ENCODE measurements at regions not wholly inside any gene's neighbourhood (a gene's known extent, or its start where the extent isn't known, plus 50 kb on each side); places are given as distances from the start of the nearest gene placed in this dataset.

GRCh38 chr4:128524311-128524710 is 236.7 kb upstream of the PGRMC2 start:
- DNase-seq: no peak

DNA sequence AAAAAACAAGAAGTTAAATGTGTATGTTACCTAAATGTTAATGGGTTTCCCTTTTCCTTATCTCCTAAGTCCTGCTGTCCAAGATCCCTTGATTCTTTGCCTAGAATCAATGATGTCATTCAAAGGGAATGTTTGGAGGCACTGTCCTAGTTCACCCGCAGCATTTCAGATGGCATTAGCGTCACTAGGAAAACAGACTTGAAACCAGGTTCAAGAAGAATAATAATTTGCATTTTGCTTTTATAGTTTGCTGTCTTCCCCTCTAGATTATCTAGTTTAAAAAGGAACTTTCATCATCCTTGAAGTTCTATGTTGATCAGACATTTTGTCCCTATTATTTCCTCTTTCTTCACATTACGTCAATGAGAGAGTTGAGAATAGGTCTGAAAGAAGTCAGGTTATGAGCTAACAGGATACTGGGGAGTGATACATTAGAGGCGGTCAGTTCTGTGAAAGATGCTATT is 234.1 kb upstream of the PGRMC2 start:
- DNase-seq: no peak

GRCh38 chr4:128521156-128521555 is 233.5 kb upstream of the PGRMC2 start:
- DNase-seq: no peak

DNA sequence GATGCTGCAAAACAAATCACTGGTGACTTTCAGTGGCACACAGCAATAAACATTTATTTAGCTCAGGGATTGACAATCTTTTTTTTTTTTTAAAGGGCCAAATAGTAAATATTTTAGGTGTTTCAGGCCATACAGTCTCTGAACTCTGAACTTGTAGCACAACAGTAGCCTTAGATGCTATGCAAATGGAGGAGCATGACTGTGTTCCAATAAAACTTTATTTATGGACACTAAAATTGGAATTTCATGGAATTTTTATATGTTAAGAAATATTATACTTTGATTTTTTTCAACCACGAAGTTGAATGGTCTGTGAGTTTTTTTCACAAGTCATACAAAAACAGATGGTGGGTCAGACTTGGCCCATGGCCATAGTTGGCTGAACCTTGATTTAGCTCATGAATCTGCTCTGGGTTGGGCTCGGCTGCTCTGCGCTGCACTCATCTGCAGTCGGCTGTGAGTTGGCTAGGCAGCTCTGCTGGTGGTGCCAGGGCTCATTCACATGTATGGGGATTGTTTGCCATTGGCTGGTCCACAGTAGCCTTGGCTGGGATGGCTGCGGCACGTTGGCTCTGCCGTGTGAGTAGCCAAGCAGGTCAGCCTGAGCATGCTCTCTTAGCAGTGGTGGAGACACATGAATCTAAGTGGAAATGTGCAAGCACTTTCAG is 231.7 kb upstream of the PGRMC2 start:
- no peak for DNase-seq

DNA sequence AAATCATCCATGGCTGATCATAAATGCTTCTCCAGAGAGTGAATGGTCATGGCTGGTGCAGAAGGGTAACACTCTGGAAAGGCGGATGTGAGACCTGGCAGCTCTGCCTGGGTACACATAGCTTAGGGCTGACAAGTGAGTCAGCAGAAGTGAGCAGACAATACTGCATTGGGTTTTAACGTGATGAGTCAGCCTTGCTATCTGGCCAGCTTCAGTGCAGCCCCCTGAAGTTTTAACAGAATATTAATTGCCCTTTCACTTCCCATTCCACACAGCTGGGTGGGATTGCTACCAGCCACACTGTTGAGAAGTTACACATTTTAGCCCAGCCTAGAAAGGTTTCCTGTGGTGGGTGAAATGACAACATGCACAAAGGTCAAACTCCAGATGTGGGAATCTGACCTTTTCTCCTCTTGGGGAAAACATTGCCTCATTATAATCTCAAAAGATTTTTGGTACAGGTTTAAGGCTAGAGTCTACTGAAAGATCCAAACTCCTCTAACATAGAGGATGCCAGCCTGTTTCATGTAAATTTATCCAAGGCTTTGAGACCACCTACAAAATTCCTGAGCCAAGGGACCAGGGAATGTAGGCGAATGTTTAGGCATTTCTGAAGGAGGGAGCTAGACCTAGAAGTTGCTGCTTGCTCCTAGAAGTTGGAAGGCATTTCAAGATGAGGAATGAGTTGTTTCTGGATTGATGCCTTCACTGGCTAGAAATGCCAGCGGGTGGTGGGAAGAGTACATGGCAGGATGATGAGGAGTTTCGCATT is 230.3 kb upstream of the PGRMC2 start:
- no peak for DNase-seq

DNA sequence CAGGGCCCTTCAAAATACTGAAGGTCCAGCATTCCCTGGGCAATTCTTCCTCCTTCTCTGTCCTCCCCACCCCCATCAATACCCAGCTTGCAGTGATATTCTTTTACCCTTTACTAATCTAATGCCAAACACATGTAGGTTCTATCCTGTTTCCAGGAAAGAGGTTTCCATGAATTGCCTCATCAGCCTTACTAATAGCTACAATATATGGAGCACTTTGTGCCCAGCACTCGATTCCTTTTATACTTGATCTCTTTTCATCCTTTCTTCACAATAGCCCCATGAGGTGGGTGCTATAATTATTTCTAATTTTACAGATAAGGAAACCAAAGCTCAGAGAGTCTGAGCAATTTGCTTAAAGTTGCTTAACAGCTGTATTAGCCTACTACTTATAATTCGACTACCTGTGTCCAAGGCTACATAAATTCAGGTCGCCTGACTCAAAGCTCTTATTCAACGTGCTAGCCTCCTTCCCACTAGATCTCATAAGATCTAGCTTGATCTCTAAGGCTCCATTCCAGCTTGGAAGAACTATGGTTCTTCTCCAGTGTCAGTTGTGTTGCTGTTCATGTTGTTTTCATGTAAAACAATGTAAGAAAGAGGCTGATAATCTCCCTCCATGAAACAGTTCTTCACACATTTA is 229.6 kb upstream of the PGRMC2 start:
- no peak for DNase-seq

- DNase-seq: no peak
These were observed 228.8 kb upstream of the PGRMC2 start for GRCh38 chr4:128516301-128516969.

DNA sequence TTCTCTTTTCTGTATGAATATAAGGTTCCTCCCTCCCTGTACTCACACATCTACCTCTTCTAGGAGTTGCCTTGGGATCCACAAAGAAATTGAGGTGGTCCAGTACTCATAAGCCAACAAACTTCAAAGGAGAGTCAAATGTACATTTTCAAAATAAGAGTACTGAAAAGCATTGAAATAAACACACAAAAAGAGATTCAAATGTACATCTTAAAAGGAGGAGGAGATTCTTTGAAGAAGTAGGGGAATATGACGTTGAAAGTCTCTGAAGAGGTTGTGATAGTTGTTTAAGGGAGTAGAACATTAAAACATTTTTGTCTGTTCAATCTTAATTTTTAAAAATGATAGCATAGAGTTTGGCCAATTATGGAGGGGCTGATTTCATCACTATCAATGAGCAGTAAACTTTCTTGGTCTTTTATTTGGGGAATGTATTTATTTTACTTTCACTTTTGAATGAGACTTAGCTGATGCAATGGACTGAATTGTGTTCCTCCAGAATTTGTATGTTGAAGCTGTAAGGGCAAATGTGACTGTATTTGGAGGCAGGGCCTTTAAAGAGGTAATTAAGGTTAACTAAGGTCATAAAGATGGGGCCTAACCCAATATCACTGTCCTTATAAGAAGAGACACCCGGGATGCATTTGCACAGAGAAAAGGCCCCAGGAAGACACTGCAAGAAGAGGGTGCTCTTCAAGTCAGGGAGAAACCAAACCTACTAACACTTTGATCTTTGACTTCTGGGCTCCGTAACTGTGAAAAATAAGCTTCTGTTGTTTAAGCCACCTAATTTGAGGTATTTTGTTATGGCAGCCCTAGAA is 226.3 kb upstream of the PGRMC2 start:
- DNase-seq: no peak

GRCh38 chr4:128512767-128513322 is 225.2 kb upstream of the PGRMC2 start:
- no peak for DNase-seq

DNA sequence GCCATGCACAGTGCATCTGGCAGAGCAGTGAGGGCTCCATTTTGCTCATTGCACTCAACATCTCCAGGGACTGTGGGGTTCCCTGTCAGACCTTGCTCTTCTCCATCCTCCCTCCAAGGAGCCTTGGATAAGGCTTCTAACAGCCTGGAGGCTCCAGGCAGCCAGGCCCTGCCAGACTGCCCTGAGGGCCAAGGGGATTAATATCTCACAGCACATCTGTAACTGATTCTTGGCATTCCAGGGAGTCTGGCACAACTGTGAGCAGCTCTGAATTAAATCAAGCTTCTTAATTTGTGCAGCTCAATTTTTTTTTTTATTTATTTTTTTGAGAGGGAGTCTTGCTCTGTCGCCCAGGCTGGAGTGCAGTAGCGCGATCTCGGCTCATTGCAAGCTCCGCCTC is 224.5 kb upstream of the PGRMC2 start:
- DNase-seq: no peak

GRCh38 chr4:128510850-128511249 is 223.2 kb upstream of the PGRMC2 start:
- no peak for DNase-seq

DNA sequence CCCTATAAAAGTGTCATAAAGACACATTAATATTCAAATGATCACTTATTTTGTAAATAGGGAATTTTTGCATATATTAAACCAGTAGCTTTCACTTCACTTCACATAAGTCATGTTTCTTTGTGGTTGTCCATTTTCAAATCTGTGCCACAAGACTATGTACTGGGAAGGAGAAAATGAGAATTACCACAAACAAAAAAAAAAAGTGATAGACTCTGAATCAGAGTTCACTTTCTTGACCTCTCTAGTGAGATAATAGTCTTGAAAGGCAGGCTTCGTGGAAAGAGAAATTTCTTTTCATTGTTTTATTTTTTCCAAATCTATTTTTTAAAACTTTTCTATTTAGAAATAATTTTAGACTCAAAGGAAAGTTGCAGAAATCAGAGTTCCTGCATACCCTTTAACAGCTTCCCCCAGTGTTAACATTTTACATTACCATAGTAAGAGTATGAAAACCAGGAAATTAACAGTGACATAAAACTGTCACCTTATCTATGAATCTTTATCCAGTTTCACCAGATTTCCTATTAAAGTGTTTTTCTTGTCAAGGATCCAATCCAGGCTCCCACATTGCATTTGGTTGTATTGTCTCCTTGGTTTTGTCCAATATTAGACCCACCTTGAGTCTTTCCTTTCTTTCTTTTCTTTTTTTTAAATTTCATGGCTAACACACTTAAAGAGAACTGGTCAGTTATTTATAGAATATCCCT is 215.4 kb upstream of the PGRMC2 start:
- no peak for DNase-seq

DNA sequence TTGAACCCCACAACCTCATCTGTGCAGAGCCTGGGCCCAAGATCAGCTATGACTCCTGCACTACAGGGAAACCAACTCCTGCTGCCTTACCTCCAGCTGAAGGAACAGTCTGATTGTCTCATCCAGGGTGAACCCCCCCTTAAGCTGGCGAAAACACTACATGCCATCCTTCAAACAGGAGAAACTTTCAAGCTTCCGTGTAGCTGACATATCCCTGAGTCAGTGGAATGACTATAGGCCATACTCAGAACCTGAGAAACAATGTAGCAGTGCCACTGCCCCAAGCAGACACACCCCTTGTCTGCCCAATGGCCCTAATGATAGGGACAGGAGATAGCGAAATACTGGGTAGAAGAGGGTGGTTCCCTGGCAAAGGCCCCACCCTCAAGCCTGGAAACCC is 213.6 kb upstream of the PGRMC2 start:
- no peak for DNase-seq

DNA sequence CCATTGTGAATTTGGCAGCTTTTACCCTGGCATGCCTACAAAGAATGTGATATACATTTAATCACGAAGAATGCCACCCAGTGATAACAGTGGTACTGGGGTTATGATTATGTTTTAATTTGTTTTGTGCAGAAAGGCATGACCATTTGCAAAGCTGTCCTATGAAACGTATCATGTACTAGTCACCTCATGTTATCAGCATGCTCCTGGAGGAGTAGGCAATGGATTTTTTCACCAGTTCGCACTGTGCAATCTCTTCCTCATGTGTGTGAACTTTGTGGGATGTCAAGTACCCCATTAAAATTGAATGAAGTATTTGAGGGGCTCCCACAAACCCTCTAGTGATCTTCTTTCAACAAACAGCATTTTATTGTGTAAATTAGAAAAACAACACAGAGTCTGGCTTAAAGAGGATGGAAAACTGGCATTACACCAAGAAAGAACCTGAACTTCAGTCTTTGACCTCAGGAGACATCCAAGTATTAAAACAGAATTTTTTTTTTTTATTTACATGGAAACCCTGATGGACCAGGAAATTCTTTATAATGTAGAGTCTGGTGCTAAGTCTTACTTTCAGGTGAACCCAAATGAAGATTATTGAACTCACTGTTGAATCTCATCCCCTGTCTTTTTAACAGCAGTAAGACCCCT is 200.6 kb upstream of the PGRMC2 start:
- no peak for DNase-seq

DNA sequence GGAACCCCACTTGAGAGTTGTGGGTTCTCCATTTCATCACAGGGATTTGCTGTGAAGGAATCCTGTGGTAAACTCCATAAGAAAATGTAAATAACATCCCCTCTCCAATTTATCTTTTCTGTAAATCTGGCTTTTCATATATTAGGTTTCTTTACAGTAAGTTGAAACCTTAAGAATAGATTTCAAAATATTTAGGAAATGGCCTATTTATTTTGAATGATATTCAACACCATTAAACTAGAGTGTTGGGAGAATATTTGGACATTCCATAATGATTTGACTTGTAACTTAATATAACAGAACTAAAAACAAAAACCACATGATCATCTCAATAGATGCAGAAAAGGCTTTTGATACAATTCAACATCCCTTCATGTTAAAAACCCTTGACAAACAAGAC is 197.3 kb upstream of the PGRMC2 start:
- no peak for DNase-seq

GRCh38 chr4:128483816-128484215 is 196.2 kb upstream of the PGRMC2 start:
- no peak for DNase-seq

- no peak for DNase-seq
These were observed 195.4 kb upstream of the PGRMC2 start for GRCh38 chr4:128483041-128483440.

GRCh38 chr4:128481752-128482480 is 194.3 kb upstream of the PGRMC2 start:
- DNase-seq: no peak

DNA sequence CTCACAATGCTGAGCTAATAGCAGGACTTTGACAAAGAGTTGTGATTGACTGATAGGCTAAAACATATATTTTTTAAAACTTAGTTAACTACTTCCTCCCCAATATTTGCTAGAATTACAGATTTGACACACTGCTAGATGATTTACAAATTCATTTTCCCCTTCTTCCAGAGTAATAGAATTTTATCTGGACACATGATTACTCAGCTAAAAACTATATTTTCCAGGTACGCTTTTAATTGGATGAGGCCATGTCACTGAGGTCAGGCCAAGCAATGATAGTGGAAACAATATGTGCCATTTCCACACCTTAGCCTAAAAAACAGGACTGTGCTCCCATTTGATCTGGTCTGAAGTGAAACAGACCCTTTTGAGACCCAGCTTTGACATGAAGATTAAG is 193.3 kb upstream of the PGRMC2 start:
- DNase-seq: no peak

DNA sequence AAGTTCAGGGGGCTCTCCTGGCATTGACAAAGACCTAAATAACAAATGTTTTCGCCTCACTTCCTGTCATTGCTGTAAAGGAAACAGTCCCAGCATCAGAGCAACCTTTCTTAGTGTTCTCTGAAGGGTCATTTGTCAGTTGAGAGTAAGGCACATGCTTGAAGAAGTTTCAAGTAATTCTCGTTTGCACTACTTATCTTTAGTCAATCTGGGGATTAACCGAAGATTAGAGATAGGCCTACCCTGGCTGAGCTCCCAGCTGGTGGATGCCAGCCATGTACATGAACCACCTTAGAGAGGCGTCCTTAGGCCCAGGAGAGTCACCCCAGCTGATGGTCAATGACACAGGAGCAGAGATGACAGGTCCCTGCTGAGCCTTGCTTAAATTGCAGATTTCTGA is 189.9 kb upstream of the PGRMC2 start:
- DNase-seq: no peak

Data from NCI-H2171 (cell line).